ENCODE measurements at regions not wholly inside any gene's neighbourhood (a gene's known extent, or its start where the extent isn't known, plus 50 kb on each side); places are given as distances from the start of the nearest gene placed in this dataset.

GRCh38 chr9:87402537-87402936, 95.1 kb upstream of the DAPK1 start:
- Histone ChIP-seq H3K9me2 (ENCODE audit: insufficient read depth) (no peaks in the 10 kb centered on the region), H3K27me3 (ENCODE audit: insufficient read depth, low read length) (0 out of 2 replicates have a peak, but pooled peaks cover 8% of the 10 kb centered on the region), H3K4me2 (ENCODE audit: low read length) (no peak overlapping the region), H3K4me1 (ENCODE audit: control insufficient read depth in 1 of 2, insufficient read depth in 2 of 2, low read length in 2 of 2) (no peaks in the 10 kb centered on the region), H4K20me1 (ENCODE audit: insufficient read depth) (no peaks in the 10 kb centered on the region), H3K36me3 (ENCODE audit: control insufficient read depth in 1 of 2, insufficient read depth in 2 of 2, low read length in 2 of 2) (no peaks in the 10 kb centered on the region), H2AFZ (ENCODE audit: low read depth, low read length, poor library complexity, severe bottlenecking) (no peak overlapping the region), H3K79me2 (ENCODE audit: insufficient read depth, low read length) (no peaks in the 10 kb centered on the region), H3K4me3 (replicated peaks in 1 of 2; ENCODE audit: low read depth in 1 of 2, low read length in 2 of 2) (no peak overlapping the region), H3K27ac (ENCODE audit: low read depth, low read length) (no peak overlapping the region), H3K9me3 (ENCODE audit: control insufficient read depth in 1 of 2, insufficient read depth in 1 of 2, low read depth in 1 of 2, low read length in 2 of 2) (no peaks in the 10 kb centered on the region), H3K9ac (ENCODE audit: low read length) (no peak overlapping the region)
- ATAC-seq (no peak), DNase-seq (ENCODE audit: low read depth, low spot score) (no peak)
- ChIA-PET CTCF (no interaction called here), RAD21 (ENCODE audit: low non-redundant PET in 1 of 2, low total read pairs in 2 of 2, uncharacterized antibody in 2 of 2, unreplicated experiment in 2 of 2) (no interaction called here), POLR2A (no interaction called here)
- no TSS peak for BruUV-seq (replicated peaks)
- intact Hi-C loops (cut with micrococcal nuclease), result no loop called here
- TF ChIP-seq EZH2 (IDR thresholded peaks at IDR 0.05) (no peak), CBX3 (IDR thresholded peaks at IDR 0.05; ENCODE audit: low read depth) (no peak), ATF3 (IDR thresholded peaks at IDR 0.05) (no peak), POLR2AphosphoS5 (IDR thresholded peaks at IDR 0.05; ENCODE audit: low read depth, low read length) (no peak), RAD21 (IDR thresholded peaks at IDR 0.05; ENCODE audit: low read depth) (no peak), CEBPB (IDR thresholded peaks at IDR 0.05; ENCODE audit: low read depth) (no peak), SP1 (IDR thresholded peaks at IDR 0.05; ENCODE audit: low read depth) (no peak), ELF1 (IDR thresholded peaks at IDR 0.05; ENCODE audit: borderline replicate concordance, low read depth) (no peak), ZNF274 (IDR thresholded peaks at IDR 0.05; ENCODE audit: low read depth, low read length) (no peak), POLR2A (IDR thresholded peaks at IDR 0.05; ENCODE audit: borderline replicate concordance, extremely low read depth, insufficient read depth, insufficient read length) (no peak), CTCF (IDR thresholded peaks at IDR 0.05 in 2 of 3, conservative IDR thresholded peaks at IDR 0.05 in 1 of 3; ENCODE audit: borderline replicate concordance in 1 of 3, insufficient read depth in 1 of 3, low read depth in 2 of 3, low read length in 2 of 3) (no peak), YY1 (IDR thresholded peaks at IDR 0.05; ENCODE audit: extremely low read depth, insufficient replicate concordance, low read depth, low read length) (no peak)

All from HCT116 (cell line).